DOHH2 (cell line): ENCODE measurements at regions not wholly inside any gene's neighbourhood (a gene's known extent, or its start where the extent isn't known, plus 50 kb on each side); places are given as distances from the start of the nearest gene placed in this dataset.

Experiments used
- EZH2phosphoT487 ChIP-seq: fragments of 200-600 bp; sonication (generic); IDR thresholded peaks from 2 replicates; pipeline ENCODE4 v1.6.1; 2017; ENCODE audit warnings: borderline replicate concordance, mild to moderate bottlenecking, antibody characterized with exemption, low read length, moderate library complexity, mixed read lengths
- TF ChIP-seq, protein P1 (sequence below): fragments of 200-600 bp; sonication (generic); IDR thresholded peaks from one replicate; pipeline ENCODE4 v1.5.1; 2014; ENCODE audit warnings: antibody characterized with exemption, mild to moderate bottlenecking, low read depth, low read length; ENCODE audit not compliant: poor library complexity, severe bottlenecking

DNA sequence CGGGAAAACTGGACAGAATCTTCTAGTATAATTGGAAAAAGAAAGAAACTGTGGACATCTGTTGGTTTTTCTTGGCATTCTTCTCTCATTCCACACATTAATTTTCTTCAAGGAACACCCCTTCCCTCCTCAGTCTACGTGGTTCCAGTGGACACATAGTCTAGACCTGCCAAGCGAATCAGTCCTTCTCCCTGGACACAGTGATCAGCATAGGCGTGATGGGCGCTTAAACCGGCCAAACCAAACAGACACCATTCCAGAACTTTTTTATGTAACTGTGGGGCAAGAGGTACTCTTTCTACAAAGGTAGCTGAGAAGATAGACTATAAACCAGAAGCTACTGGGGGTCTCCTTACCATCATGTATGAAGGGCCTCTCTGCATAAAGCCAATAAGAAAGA lies 121.8 kb upstream of the COX10 start:
- TF ChIP-seq, protein P1, sequence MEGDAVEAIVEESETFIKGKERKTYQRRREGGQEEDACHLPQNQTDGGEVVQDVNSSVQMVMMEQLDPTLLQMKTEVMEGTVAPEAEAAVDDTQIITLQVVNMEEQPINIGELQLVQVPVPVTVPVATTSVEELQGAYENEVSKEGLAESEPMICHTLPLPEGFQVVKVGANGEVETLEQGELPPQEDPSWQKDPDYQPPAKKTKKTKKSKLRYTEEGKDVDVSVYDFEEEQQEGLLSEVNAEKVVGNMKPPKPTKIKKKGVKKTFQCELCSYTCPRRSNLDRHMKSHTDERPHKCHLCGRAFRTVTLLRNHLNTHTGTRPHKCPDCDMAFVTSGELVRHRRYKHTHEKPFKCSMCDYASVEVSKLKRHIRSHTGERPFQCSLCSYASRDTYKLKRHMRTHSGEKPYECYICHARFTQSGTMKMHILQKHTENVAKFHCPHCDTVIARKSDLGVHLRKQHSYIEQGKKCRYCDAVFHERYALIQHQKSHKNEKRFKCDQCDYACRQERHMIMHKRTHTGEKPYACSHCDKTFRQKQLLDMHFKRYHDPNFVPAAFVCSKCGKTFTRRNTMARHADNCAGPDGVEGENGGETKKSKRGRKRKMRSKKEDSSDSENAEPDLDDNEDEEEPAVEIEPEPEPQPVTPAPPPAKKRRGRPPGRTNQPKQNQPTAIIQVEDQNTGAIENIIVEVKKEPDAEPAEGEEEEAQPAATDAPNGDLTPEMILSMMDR, result no peak
- no peak for TF ChIP-seq EZH2phosphoT487
